Neural cell (in vitro differentiated cells): ENCODE measurements at regions not wholly inside any gene's neighbourhood (a gene's known extent, or its start where the extent isn't known, plus 50 kb on each side); places are given as distances from the start of the nearest gene placed in this dataset.

Experiments used
- H2AFZ ChIP-seq: fragments of 200-600, 300-800 bp; sonication (generic), shearing (Covaris generic); 2 replicates; pipeline ENCODE4 v1.6.0; 2014; ENCODE audit warnings: low read depth, mild to moderate bottlenecking, antibody characterized with exemption, low read length, moderate library complexity
- H3F3A ChIP-seq: fragments of 200-600 bp; shearing (Covaris generic); 2 replicates; pipeline ENCODE4 v1.6.1; 2016; ENCODE audit warnings: mild to moderate bottlenecking, moderate library complexity, mixed read lengths, antibody characterized with exemption, low read length; ENCODE audit not compliant: insufficient read depth, poor library complexity, severe bottlenecking
- H3K27ac ChIP-seq: fragments of 200-600, 300-800 bp; sonication (generic), shearing (Covaris generic); 2 replicates; pipeline ENCODE4 v1.5.1; 2014; ENCODE audit warnings: mild to moderate bottlenecking, low read length, moderate library complexity
- H3K27me3 ChIP-seq: fragments of 300-800, 200-600 bp; sonication (generic), shearing (Covaris generic); 2 replicates; pipeline ENCODE4 v1.6.0; 2014; ENCODE audit warnings: mild to moderate bottlenecking, low read depth, low read length, moderate library complexity; ENCODE audit not compliant: insufficient read depth
- H3K36me3 ChIP-seq: fragments of 300-800, 200-600 bp; sonication (generic), shearing (Covaris generic); 2 replicates; pipeline ENCODE4 v1.5.1; 2014; ENCODE audit warnings: mild to moderate bottlenecking, antibody characterized with exemption, low read length, moderate library complexity; ENCODE audit not compliant: insufficient read depth
- H3K4me2 ChIP-seq: fragments of 300-800, 200-600 bp; sonication (generic), shearing (Covaris generic); 2 replicates; pipeline ENCODE4 v1.6.0; 2014; ENCODE audit warnings: mild to moderate bottlenecking, low read length
- H3K4me3 ChIP-seq: fragments of 300-800, 200-600 bp; sonication (generic), shearing (Covaris generic); 2 replicates; pipeline ENCODE4 v1.5.1; 2014; ENCODE audit warnings: mild to moderate bottlenecking, low read length, moderate library complexity
- H3K79me2 ChIP-seq: fragments of 200-600 bp; shearing (Covaris generic); replicated peaks from 2 replicates; pipeline ENCODE4 v1.6.0; 2014; ENCODE audit warnings: mild to moderate bottlenecking, low read length, moderate library complexity; ENCODE audit not compliant: insufficient read depth
- H3K9ac ChIP-seq: fragments of 300-800, 200-600 bp; sonication (generic), shearing (Covaris generic); 2 replicates; pipeline ENCODE4 v1.6.1; 2016; ENCODE audit warnings: mild to moderate bottlenecking, low read length, mixed read lengths
- H3K9me2 ChIP-seq: fragments of 200-600 bp; shearing (Covaris generic); 2 replicates; pipeline ENCODE4 v1.6.1; 2016; ENCODE audit warnings: mild to moderate bottlenecking, low read length, mixed read lengths; ENCODE audit not compliant: insufficient read depth
- H3K9me3 ChIP-seq: fragments of 200-600, 300-800 bp; sonication (generic), shearing (Covaris generic); 2 replicates; pipeline ENCODE4 v1.6.1; 2016; ENCODE audit warnings: mild to moderate bottlenecking, mixed run types, low read length, moderate library complexity, mixed read lengths
- H4K20me1 ChIP-seq: fragments of 200-600 bp; shearing (Covaris generic); 2 replicates; pipeline ENCODE4 v1.6.1; 2016; ENCODE audit warnings: mild to moderate bottlenecking, mixed run types; ENCODE audit not compliant: insufficient read depth
- CTCF ChIP-seq: fragments of 450-650 bp; IDR thresholded peaks from 2 replicates; pipeline ENCODE4 v1.5.1; 2014; ENCODE audit warnings: antibody characterized with exemption, mild to moderate bottlenecking, moderate library complexity; ENCODE audit not compliant: poor library complexity, severe bottlenecking
- EP300 ChIP-seq: fragments of 450-650 bp; conservative IDR thresholded peaks from 2 replicates; pipeline ENCODE4 v1.6.1; 2014; ENCODE audit warnings: antibody characterized with exemption, mild to moderate bottlenecking, moderate library complexity; ENCODE audit not compliant: poor library complexity, severe bottlenecking
- EZH2 ChIP-seq: fragments of 200-600, 300-800 bp; shearing (Covaris generic), sonication (generic); IDR thresholded peaks from 2 replicates; pipeline ENCODE4 v1.6.1; 2014; ENCODE audit warnings: antibody characterized with exemption, low read length, borderline replicate concordance, mild to moderate bottlenecking; ENCODE audit not compliant: insufficient read depth, poor library complexity, severe bottlenecking
- MXI1 ChIP-seq: fragments of 450-650 bp; conservative IDR thresholded peaks from 2 replicates; pipeline ENCODE4 v1.6.1; 2014; ENCODE audit warnings: antibody characterized with exemption, mild to moderate bottlenecking; ENCODE audit not compliant: poor library complexity, severe bottlenecking
- RAD21 ChIP-seq: fragments of 450-650 bp; conservative IDR thresholded peaks from 2 replicates; pipeline ENCODE4 v1.6.1; 2014; ENCODE audit warnings: antibody characterized with exemption, mild to moderate bottlenecking, moderate library complexity
- REST ChIP-seq: IDR thresholded peaks from 2 replicates; pipeline ENCODE4 v1.6.1; 2012; ENCODE audit warnings: borderline replicate concordance
- SMC3 ChIP-seq: fragments of 450-650 bp; conservative IDR thresholded peaks from 2 replicates; pipeline ENCODE4 v1.6.1; 2014; ENCODE audit warnings: antibody characterized with exemption, mild to moderate bottlenecking, moderate library complexity; ENCODE audit not compliant: poor library complexity
- TAF1 ChIP-seq: IDR thresholded peaks from 2 replicates; pipeline ENCODE4 v1.6.1; 2012; ENCODE audit warnings: low read depth

GRCh38 chr4:83701041-83701440, 165.1 kb downstream of the GPAT3 start:
- H3K9me2 ChIP-seq: no peaks in the 10 kb centered on the region
- no peak overlapping the region for H3K4me3 ChIP-seq
- H3K36me3 ChIP-seq: no peaks in the 10 kb centered on the region
- H3K9ac ChIP-seq: no peak overlapping the region
- no peak overlapping the region for H3K27ac ChIP-seq
- H2AFZ ChIP-seq: no peak overlapping the region
- TF ChIP-seq MXI1 (no peak), TAF1 (no peak), SMC3 (no peak), RAD21 (no peak), REST (no peak), EZH2 (no peak), EP300 (no peak), CTCF (no peak)
- H3K9me3 ChIP-seq: peaks cover 5% of the 10 kb centered on the region
- no peaks in the 10 kb centered on the region for H4K20me1 ChIP-seq
- no peaks in the 10 kb centered on the region for H3F3A ChIP-seq
- H3K4me2 ChIP-seq: no peak overlapping the region
- no peaks in the 10 kb centered on the region for H3K79me2 ChIP-seq
- no peaks in the 10 kb centered on the region for H3K27me3 ChIP-seq

GRCh38 chr4:83699358-83699757, 163.4 kb downstream of the GPAT3 start:
- Histone ChIP-seq H4K20me1 (no peaks in the 10 kb centered on the region), H3K27ac (no peak overlapping the region), H3K9me2 (no peaks in the 10 kb centered on the region), H3K4me3 (no peak overlapping the region), H3K4me2 (no peak overlapping the region), H3K36me3 (no peaks in the 10 kb centered on the region), H2AFZ (no peak overlapping the region), H3K9ac (no peak overlapping the region), H3K9me3 (peaks cover 5% of the 10 kb centered on the region), H3F3A (no peaks in the 10 kb centered on the region), H3K27me3 (no peaks in the 10 kb centered on the region), H3K79me2 (no peaks in the 10 kb centered on the region)
- TF ChIP-seq TAF1 (no peak), EZH2 (no peak), EP300 (no peak), MXI1 (no peak), RAD21 (no peak), SMC3 (no peak)

- TF ChIP-seq EZH2 (no peak), REST (no peak)
- no peak overlapping the region for H3K4me2 ChIP-seq
- no peaks in the 10 kb centered on the region for H3F3A ChIP-seq
- no peaks in the 10 kb centered on the region for H3K79me2 ChIP-seq
- no peak overlapping the region for H3K9ac ChIP-seq
- no peak overlapping the region for H3K27ac ChIP-seq
- H3K27me3 ChIP-seq: no peaks in the 10 kb centered on the region
- no peak overlapping the region for H3K4me3 ChIP-seq
- H3K9me3 ChIP-seq: no peaks in the 10 kb centered on the region
- H3K9me2 ChIP-seq: no peaks in the 10 kb centered on the region
- H3K36me3 ChIP-seq: no peaks in the 10 kb centered on the region
- no peaks in the 10 kb centered on the region for H4K20me1 ChIP-seq
- no peak overlapping the region for H2AFZ ChIP-seq
Observed at GRCh38 chr4:83692028-83692427, 156.1 kb downstream of the GPAT3 start.
